Right atrium auricular region (tissue), 2 donors: ENCODE measurements at regions not wholly inside any gene's neighbourhood (a gene's known extent, or its start where the extent isn't known, plus 50 kb on each side); places are given as distances from the start of the nearest gene placed in this dataset.

ENCODE experiments used
- DNase-seq: peaks from one replicate; pipeline ENCODE4 v3.0.0-alpha.2; 2019; ENCODE audit warnings: low spot score
- H3K27ac ChIP-seq, 2 donors: fragments of 200-600 bp; sonication (generic); 1 replicate in 1 of 2; 2 replicates in 1 of 2; pipeline ENCODE4 v1.5.1; 2016 to 2019
- H3K27me3 ChIP-seq, 2 donors: fragments of 200-600 bp; sonication (generic); one replicate each; pipeline versions ENCODE4 v1.5.1 to v1.6.0; 2017 to 2019
- H3K36me3 ChIP-seq: fragments of 200-600 bp; sonication (generic); one replicate; pipeline ENCODE4 v1.5.1; 2016
- H3K4me1 ChIP-seq, 2 donors: fragments of 200-600 bp; sonication (generic); one replicate each; pipeline versions ENCODE4 v1.5.1 to v1.6.0; 2017 to 2019
- H3K4me3 ChIP-seq, 2 donors: fragments of 200-600 bp; sonication (generic); 1 replicate in 1 of 2; 2 replicates in 1 of 2; pipeline ENCODE4 v1.5.1; 2017 to 2019; ENCODE audit warnings: mild to moderate bottlenecking in 1 of 2, moderate library complexity in 1 of 2
- H3K9me3 ChIP-seq, 2 donors: fragments of 200-600 bp; sonication (generic); one replicate each; pipeline ENCODE4 v1.5.1; 2019
- CTCF ChIP-seq, 2 donors: fragments of 200-600 bp; sonication (generic); IDR thresholded peaks; one replicate each; pipeline ENCODE4 v1.5.1; 2019; ENCODE audit warnings: antibody characterized with exemption in 2 of 2

GRCh38 chr10:62746951-62747729 is 57.4 kb upstream of the ADO start:
- no peak overlapping the region for H3K4me3 ChIP-seq
- no peak for DNase-seq
- no peak for TF ChIP-seq CTCF (IDR thresholded peaks at IDR 0.05)
- no peaks in the 10 kb centered on the region for H3K36me3 ChIP-seq
- no peaks in the 10 kb centered on the region for H3K27me3 ChIP-seq
- no peak overlapping the region for H3K27ac ChIP-seq
- H3K9me3 ChIP-seq, result no peaks in the 10 kb centered on the region
- H3K4me1 ChIP-seq, result no peaks in the 10 kb centered on the region

- no peak for TF ChIP-seq CTCF (IDR thresholded peaks at IDR 0.05)
- no peak overlapping the region for H3K27ac ChIP-seq
- H3K9me3 ChIP-seq, result no peaks in the 10 kb centered on the region
- no peaks in the 10 kb centered on the region for H3K27me3 ChIP-seq
- DNase-seq, result no peak
- H3K36me3 ChIP-seq, result no peaks in the 10 kb centered on the region
- H3K4me3 ChIP-seq, result no peak overlapping the region
- no peaks in the 10 kb centered on the region for H3K4me1 ChIP-seq
These were observed 56.1 kb upstream of the ADO start for GRCh38 chr10:62748386-62748785.

- Histone ChIP-seq H3K9me3 (no peaks in the 10 kb centered on the region), H3K4me1 (no peaks in the 10 kb centered on the region), H3K4me3 (no peak overlapping the region), H3K27ac (no peak overlapping the region), H3K36me3 (no peaks in the 10 kb centered on the region), H3K27me3 (no peaks in the 10 kb centered on the region)
- no peak for DNase-seq
- no peak for TF ChIP-seq CTCF (IDR thresholded peaks at IDR 0.05)
These were observed 55.3 kb upstream of the ADO start for GRCh38 chr10:62749093-62749683.
